ENCODE measurements at regions not wholly inside any gene's neighbourhood (a gene's known extent, or its start where the extent isn't known, plus 50 kb on each side); places are given as distances from the start of the nearest gene placed in this dataset.

DNA sequence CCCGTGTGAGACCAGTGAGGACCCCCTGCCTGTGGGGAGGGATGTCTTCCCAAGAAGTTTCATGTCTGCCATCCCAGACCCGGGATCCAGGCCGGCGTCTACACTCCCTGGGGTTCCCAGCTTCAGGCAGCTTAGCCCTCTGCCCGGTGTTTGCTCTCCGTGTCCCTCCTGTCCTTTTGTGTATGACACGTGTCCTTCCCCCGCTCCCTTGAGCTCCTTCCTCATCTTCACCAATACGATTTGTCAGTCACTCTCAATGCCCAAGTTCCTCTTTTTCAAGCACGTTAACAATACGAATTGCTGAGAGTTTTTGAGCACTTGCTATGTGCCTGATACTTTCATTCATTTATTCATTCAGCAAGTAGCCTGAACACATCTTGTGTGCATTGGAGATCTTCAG is 115.6 kb upstream of the PTPN1 start:
- no peak for DNase-seq

DNA sequence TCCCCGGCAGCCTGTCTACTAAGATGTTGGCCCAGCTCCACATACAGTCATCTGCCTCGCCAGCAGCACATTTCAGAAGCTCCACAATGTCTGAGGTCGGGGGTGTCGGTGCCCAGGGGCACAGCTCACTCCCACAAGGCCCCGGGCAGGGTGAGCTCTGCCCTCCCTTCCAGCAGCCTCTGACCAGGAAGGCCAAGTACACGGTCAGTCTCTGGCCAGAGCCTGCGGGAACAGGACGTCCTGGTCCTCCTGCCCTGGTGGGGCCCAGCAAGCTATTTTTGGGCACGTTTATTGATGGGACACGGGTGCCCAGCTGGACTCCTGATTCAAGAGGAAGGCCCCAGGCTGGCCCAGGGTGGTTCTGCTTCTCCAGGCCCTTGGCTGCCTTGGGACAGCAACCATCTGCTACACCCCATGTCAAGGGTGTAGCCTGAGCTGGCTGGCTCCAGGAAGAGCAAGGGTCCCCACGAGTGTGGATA is 114.9 kb upstream of the PTPN1 start:
- DNase-seq: no peak

DNA sequence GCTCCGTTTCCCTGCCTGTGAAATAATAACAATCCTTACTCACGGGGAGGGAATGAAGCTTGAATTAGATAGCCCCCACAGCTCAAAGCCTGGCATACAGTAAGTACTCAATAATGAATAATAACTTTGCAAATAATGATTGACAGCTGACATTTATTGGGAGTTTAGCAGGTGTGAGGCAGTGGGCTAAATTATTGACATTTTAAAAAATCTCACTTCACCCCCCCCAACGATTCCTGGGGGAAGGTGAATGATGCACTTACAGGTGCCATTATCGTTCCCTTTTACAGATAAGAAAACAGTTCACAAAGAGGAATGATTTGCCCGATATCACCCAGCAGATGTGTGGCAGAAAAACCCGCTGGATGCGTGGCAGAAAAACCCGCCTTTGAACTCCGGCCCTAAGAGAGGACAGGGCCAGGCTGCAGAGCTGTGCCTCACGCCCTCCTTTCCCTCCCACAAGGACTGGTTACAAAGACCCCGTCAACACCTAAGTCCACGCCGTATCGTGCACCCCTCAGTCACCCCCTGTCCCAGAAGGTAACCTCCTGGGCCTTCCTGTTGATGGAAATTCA is 114.2 kb upstream of the PTPN1 start:
- no peak for DNase-seq

DNA sequence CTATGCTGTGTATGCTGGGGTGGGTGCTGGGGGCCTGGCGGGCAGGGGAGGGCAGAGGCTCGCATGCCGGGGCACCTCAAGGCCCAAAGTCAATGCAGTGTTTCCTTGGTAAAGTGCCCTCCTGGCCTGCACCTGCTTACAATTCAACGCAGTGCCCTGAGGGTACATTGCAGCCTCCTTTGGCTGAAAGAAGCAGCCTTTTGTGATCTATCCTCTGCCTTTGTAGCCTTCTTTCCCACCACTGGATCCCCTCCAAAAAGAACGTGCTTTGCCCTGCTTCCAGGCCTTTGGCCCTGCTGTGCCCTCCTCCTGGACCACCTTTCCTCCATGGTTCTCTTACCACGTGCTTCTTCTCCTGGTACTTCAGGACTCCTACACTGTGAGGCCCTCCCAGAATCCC is 113.6 kb upstream of the PTPN1 start:
- no peak for DNase-seq

DNA sequence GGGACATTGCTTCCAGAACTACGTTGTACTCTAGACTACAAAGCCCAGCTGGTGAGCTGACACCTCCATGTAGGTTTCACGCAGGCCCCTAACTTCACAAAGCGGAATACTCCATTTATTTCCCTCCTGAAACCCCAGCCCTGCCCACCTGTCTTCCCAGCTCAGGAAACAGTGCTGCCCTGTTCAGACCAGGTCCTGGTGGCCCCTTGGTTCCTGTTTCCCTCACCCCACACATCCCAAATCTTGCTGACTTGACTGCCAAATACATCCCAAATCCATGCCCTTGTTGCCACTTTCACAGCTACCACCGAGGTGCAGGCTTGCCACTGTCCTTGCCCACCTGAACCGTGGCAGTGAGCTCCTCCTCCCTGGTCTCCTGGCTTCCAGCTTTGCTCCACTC is 113.1 kb upstream of the PTPN1 start:
- DNase-seq: no peak

DNA sequence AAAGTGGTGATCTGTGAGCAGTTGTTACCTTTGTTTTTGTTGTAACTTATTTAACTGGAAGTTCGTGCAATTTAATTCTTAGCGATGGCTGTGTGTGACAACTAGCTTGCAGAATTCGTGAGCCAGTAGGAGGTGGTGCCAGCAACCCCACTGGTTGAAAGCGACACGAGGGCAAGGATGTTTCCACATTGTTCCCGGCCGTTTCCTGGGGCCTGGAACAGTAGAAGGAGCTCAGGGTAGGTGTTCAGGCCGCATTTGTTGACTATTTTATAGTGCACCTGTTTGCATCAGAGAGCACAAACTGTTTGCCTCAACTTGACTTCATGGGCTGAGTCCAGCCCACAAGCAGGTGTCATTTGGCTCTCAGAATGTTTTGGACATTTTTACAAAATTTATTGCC is 112.1 kb upstream of the PTPN1 start:
- DNase-seq: no peak

DNA sequence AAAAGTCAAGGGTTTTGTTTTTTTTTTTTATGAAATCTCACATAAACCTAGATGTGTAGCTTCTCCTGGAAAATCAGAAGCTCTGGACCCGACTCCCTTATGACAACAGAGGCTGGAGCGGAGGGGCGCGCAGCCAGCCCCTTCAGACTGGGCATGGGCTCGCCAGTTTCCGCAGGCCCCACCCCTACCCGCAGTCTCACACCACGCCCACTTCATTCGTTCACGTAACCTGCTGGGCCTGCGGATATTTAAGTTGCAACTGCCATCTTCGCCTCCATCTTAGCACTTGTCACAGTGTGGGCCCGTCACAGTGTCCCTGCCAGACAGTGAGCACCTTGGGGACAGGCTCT is 111.7 kb upstream of the PTPN1 start:
- DNase-seq: no peak

DNA sequence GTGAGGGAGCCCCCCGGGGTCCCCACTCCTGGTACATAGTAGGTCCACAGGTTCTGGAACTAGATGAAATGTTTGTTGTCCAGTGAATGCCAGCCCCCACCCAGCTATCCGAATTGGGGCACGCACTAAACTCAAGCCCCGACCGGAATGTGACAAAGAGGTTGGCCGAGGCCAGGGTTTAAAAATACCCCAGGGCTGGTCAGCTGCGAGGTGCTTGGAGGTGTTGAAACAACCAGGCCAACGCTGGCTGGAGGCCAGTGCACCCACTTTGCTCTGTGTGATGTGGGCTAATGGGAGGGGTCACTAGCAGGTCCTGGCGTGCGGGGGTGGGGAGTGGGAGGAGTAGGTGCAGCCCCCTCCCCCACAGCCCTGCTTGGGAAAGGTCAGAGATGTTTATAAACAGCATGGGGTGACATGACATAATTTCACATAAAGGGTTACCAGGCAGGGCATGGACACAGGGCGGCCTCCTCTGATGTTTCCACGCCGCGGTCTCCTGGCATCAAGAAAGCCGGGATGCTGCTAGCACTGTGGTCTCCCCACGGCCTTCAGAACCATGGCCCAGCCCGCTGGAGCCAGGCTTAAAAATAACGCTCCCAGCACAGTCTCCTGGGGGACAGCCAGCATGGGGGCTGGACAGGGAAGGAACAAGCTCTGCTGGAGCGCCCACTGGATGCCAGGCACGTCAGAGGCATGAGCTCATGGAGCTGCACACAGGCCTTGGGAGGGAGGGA is 111.2 kb upstream of the PTPN1 start:
- no peak for DNase-seq

DNA sequence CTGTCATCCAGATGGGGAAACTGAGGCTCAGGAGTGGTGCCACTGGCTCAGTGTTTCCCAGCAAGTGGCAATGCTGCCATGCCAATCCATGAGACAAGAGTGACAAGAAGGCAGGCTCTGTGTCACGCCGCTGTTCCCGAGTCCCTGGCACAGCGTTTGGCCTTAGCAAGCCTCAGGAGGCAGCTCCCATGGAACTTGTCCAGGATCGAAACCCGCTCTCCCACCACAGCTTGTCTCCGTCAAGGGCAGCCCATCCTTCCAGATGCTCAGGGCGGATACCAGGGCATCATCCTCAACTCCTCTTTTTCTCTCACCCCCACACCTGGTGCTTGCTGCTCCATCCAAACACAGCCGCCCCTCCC is 110.6 kb upstream of the PTPN1 start:
- DNase-seq: no peak

DNA sequence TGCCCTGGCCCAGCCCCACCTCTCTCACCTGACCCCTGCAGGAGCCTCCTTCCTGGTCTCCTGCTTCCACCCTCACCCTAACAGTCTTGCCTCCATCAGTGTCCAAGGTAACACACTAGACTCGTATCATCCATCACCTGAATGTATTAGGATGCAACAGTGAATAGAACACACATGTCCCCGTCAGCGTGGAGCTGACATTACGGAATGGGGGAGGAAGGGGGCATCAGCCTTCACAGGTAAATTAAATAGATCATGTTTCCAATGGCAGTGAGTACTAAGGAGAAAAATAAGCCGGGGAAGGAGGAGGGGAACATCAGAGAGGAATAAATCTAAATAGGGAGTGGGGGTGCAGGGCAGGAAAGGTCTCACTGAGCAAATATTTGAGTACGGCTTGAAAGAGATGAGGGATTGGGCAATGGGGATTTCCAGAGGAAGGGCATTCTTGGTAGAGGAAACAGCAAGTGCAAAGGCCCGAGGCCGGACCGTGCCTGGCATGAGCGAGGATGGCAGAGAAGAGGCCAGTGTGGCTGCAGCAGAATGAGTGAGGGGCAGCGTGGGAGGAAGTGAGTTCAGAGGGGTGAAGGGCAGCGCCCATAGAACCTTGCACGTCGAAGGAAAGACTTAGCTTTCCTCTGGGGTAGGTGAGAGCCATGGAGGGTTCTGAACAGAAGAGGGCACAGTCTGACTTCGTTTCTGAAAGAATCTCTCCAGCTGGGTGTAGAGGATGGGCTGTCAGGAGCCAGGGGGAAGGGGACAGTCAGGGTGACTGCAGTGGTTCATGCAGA is 110.1 kb upstream of the PTPN1 start:
- no peak for DNase-seq

DNA sequence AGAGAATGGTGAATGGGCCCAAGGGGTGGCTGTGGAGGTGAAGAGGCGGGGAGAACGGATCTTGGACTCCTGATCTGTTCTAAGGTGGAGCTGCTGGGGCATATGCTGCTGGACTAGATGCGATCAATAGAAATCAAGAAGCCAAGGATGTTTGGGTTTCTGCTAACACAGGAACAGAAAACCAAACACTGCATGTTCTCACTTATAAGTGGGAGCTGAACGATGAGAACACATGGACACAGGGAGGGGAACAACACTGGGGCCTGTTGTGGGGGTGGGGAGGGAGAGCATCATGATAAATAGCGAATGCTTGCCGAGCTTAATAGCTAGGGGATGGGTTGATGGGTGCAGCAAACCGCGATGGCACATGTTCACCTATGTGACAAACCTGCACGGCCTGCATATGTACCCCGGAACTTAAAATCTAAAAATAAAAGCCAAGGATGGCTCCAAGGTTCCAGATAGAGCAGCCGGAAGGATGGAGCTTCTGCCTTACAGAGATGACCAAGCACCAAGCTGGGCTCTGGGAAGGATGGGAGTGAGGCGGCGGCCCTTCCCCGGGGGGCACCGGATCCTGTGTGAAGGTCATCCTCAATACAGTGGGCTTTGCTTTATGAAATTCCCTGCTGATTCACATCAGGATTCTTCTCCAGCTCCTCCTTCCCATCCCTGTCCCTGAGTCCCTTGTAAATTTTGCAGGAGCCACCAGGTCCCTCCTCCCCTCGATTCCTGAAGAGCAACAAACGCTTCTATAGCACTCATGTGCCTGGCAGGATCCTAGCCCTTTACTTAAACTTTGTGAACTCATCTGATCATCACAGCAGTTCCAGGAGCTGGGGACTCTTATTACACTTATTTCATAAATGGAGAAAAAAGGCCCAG is 109.2 kb upstream of the PTPN1 start:
- DNase-seq: no peak

DNA sequence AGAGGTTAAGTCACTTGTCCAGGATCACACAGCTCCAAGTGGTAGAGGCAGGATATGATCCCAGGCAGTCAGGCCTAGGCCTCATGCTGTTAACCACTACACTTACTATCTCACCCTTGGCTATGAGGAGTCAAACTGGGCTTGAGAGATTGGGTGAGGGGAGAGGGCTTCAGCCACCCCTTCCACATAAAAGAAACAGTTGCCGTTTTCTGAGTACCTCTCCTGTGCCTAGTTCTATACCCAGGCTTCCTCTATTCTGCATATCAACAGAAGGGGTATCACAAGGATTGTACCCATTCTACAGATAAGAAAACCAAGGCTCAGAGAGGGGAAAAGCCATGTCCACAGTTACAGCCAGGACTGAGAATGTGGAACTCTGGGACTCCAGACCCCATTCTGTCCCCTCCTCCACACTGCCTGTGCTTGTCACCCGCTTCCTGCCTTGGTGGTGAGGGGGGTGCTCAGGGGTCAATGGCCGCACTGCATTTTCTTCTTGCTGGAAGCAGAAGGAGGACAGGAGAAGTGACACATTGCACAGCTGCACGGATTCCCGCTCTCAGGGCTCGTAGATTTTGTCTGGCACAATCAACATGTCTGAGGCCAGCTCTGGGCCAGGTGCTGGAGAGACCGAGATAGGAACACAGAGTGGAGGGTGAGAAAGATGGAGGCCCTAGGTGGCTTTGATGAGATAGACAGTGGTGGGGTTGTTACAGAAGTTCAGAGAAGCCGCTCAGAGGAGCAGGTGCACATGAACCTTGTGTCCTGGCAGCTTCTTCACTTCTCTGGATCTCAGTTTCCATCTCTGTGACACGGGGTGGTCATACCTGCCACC is 108.4 kb upstream of the PTPN1 start:
- DNase-seq: no peak

DNA sequence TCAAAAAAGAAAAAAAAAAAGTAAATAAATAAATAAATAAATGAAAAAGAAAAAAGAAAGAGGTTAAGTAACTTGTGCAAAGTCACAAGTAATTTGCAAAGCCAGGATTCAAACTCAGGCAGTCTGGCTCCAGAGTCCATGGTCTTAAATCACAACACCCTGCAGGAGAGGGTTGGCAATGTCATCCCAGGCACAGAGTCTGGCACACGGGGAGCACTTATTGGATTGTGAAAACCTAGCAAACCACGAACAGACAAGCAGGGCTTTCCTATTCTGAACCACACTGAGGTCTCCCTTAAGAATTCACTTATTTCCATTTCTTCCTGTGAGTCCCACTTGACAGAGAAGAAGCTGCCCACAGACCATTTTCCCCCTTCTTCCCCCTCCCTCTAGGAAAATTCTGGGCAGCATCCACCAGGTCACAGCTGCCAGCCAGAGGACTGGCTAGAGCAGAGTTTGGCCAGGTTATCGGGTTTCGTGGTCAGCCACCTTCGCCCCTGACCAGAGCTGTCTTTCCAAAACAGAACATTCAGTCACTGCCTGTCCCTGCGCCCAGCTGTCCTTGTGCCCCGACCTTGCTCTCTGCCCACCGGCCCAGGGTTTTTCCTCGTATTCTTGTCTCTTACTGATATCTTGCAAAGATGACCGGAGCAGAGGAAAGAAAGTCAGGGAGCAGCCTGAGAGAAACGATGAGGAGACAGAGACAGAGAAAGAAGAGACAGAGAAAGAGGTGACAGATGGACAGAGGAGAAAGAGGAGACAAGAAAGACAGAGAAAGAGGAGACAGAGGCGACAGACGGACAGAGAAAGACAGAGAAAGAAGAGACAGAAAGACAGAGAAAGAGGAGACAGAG is 106.4 kb upstream of the PTPN1 start:
- no peak for DNase-seq

DNA sequence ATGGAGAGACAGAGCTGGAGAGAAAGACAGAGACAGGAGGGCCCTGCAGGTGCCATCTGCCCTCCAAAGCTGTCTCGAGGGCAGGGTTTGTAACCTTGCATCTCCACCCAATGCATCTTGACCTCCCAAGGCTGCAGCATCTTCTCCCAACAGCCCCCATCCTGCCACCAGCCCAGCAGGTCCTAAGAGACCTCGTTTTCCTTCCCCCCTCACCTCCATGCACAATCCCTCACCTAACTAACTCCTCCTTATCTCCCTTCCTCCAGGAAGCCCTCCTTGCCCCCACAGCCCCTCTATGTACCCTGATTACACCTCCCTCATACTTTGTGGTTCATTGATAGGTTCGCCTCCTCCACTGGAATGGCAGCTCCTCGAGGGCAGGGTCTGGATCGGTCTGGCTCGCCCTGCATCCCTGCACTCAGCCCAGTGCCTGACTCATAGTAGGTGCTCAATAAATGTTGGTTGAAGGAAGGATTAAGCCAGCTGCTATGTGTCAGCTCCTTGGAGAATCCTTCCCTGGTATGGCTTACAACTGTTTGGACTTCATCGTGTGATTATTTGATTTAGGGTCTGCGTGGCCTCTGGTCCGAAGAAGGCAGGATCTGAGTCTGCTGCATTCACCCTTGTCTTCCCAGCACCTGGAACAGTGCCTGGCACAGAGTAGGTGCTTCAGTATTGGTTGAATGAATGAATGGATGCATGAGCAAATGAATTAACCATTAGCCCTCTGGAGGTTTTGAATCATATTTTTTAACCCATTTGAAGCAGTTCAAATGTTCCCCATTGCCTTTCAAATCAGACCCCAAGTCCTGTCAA is 105.6 kb upstream of the PTPN1 start:
- no peak for DNase-seq

DNA sequence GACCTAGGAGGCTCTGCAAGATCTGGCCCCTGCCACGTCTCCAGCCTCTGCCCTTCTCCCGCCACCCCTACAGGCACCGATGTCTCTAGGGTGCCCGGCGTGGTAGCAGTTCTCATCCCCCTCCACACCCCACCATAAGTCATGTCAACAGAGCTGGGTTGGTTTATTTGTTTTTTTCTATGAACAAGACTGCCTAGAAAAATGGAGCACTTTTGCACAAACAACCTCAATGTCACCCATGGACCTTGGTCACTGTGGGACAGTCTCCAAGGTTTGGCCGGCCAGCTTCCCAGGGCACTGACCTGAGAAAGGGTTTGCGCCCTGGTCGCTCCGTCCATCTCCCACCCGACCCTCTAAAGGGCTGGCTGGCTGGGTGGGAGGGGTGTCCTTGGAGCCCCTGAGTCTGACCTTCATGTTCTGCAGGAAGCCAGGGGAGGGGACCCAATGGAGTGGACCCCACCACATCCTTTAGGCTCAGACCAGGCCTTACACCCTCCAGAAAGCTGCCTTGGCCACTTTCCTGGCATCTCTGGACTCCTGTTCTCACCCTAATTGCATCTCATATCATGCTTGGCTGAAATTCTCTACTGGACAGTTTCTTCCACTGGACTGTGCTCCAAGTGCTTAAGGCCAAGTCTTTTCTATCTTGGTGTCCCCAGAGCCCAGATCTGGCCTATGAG is 104.8 kb upstream of the PTPN1 start:
- no peak for DNase-seq

DNA sequence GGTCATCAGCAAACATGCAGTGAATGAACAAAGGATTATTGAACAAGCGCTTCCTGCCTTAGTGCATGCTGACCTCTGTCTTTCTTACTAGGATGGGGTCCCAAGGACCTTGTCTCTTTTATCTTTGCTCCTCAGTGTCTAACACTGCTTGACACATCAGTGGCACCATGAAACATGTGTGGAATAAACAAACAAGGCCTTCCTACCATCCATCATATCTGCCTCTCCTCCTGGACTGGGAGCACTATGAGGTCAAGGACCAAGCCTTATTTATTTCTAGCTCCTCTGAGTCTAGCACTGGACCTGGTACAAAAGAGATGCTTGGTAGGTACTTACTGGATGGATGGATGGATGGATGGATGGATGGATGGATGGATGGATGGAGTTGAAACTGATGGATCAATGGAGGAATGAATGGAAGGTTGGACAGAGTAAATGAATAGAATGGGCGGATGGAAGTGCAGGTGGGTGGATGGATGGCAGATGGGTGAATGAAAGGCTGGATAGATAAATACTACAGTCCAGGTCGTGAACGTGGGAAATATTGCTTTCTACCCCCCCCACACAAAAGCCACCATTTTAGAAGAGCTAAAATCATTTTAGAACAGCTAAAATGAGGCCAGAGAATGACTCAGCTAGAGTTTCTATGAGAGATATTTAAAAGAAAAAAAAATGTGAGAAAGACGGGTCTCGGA is 104.1 kb upstream of the PTPN1 start:
- no peak for DNase-seq

DNA sequence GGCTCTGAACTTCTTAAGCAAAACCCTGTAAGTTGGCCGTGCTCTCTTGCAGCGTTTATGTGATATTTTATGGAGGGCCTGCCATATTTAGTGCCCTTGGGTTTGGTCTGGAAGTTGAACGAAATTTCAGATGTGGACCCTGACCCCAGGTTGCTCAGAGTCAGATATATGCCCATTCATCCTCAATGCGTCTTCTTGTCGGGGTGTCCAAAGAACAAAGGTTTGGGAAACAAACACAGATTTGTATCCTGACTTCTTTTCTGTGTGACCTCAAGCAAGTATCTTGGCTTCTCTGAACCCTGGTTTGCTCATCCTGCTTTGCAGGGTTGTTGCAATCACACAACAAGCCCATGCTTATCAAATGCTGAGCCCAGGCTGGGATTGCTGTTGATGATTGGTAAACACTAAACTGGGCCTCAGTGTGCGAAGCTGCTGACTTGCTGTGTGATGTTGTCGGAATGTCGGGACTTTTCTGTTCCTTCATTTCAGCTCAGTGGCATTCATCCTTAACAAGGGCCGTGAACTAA is 103.5 kb upstream of the PTPN1 start:
- DNase-seq: no peak

DNA sequence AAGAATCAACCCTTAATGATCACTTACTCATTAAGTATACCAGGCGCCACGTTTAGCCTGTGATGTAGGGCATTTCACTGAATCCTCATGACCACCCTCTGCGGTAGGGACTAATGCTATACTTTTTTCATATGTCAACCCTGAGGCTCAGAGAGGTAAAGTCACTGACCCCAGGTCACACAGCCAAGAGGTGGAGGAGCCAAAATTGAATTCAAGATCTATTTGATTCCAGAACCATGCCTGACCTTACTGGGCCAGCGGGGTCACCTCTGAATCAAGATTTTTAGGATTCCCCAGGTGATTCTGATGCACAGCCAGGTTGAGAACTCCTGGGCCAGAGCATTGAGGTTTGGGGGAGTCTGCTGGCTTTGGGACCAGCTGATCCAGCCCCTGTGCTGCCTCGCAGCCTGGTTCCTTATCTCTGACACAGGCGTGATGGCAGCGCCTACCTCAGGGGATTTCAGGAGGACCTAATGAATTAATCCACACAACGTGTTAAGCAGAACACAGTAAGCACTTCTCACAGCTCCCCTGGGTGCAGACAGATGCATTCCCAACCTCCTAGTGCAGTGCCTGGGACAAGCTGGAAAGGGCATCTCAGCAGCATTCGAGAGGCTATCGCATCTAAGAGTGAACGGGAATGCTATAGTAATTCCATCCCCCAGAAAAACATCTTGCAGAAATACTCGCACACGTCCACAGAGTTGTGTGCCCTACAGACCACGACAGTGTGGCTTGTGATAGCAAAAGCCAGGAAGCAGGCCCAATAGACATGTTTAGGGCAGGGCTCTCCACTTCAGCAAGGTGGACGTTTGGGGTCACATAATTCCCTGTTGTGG is 101.4 kb upstream of the PTPN1 start:
- no peak for DNase-seq
